Omental fat pad (tissue), 3 donors: ENCODE measurements at regions not wholly inside any gene's neighbourhood (a gene's known extent, or its start where the extent isn't known, plus 50 kb on each side); places are given as distances from the start of the nearest gene placed in this dataset.

ENCODE experiments used
- ATAC-seq: fragments of 150-250 bp; one replicate; pipeline ENCODE4 v1.9.1; 2016; ENCODE audit warnings: mild to moderate bottlenecking, moderate library complexity; ENCODE audit not compliant: low FRiP score
- DNase-seq: peaks from one replicate; pipeline ENCODE4 v3.0.0-alpha.2; 2019; ENCODE audit warnings: low spot score
- CTCF ChIP-seq, 3 donors: fragments of 450-650 bp; IDR thresholded peaks; one replicate each; pipeline ENCODE4 v1.5.1; 2016 to 2017; ENCODE audit warnings: antibody characterized with exemption in 3 of 3, mild to moderate bottlenecking in 3 of 3, moderate library complexity in 2 of 3

GRCh38 chr1:198809247-198809646, 170.4 kb downstream of the PTPRC start:
- DNase-seq (no peak), ATAC-seq (no peak)
- no peak for TF ChIP-seq CTCF (IDR thresholded peaks at IDR 0.05)

- DNase-seq, result no peak
- no peak for TF ChIP-seq CTCF (IDR thresholded peaks at IDR 0.05)
- ATAC-seq, result no peak
Measured at GRCh38 chr1:198811449-198811848, 172.6 kb downstream of the PTPRC start.

- ATAC-seq, result no peak
Measured at GRCh38 chr1:198823626-198824025, 184.8 kb downstream of the PTPRC start.

GRCh38 chr1:198825254-198825653, 186.4 kb downstream of the PTPRC start:
- DNase-seq, result no peak
- no peak for ATAC-seq

More at GRCh38 chr1:198823626-198824025, 184.8 kb downstream of the PTPRC start:
- TF ChIP-seq CTCF (IDR thresholded peaks at IDR 0.05), result no peak
- DNase-seq, result no peak

GRCh38 chr1:198829356-198829755, 190.5 kb downstream of the PTPRC start:
- no peak for TF ChIP-seq CTCF (IDR thresholded peaks at IDR 0.05)
- no peak for DNase-seq
- ATAC-seq, result no peak

More at GRCh38 chr1:198825254-198825653, 186.4 kb downstream of the PTPRC start:
- no peak for TF ChIP-seq CTCF (IDR thresholded peaks at IDR 0.05)

GRCh38 chr1:198829944-198830343, 191.1 kb downstream of the PTPRC start:
- ATAC-seq (no peak), DNase-seq (no peak)
- no peak for TF ChIP-seq CTCF (IDR thresholded peaks at IDR 0.05)

GRCh38 chr1:198830412-198830811, 191.6 kb downstream of the PTPRC start:
- ATAC-seq, result no peak
- no peak for DNase-seq

More at GRCh38 chr1:198830412-198830811, 191.6 kb downstream of the PTPRC start:
- no peak for TF ChIP-seq CTCF (IDR thresholded peaks at IDR 0.05)
